Activated CD4-positive, alpha-beta T cell treated with anti-CD3 and anti-CD28 coated beads for 48 hours (primary cell): ENCODE measurements at regions not wholly inside any gene's neighbourhood (a gene's known extent, or its start where the extent isn't known, plus 50 kb on each side); places are given as distances from the start of the nearest gene placed in this dataset.
"Not testable (repeated sequence)": the region's sequence is repeated elsewhere in the genome, so short reads cannot be mapped to it uniquely, and the experiment has no call there.

Experiments used
- DNase-seq: peaks from one replicate; pipeline ENCODE4 v3.0.0-alpha.2; 2020

DNA sequence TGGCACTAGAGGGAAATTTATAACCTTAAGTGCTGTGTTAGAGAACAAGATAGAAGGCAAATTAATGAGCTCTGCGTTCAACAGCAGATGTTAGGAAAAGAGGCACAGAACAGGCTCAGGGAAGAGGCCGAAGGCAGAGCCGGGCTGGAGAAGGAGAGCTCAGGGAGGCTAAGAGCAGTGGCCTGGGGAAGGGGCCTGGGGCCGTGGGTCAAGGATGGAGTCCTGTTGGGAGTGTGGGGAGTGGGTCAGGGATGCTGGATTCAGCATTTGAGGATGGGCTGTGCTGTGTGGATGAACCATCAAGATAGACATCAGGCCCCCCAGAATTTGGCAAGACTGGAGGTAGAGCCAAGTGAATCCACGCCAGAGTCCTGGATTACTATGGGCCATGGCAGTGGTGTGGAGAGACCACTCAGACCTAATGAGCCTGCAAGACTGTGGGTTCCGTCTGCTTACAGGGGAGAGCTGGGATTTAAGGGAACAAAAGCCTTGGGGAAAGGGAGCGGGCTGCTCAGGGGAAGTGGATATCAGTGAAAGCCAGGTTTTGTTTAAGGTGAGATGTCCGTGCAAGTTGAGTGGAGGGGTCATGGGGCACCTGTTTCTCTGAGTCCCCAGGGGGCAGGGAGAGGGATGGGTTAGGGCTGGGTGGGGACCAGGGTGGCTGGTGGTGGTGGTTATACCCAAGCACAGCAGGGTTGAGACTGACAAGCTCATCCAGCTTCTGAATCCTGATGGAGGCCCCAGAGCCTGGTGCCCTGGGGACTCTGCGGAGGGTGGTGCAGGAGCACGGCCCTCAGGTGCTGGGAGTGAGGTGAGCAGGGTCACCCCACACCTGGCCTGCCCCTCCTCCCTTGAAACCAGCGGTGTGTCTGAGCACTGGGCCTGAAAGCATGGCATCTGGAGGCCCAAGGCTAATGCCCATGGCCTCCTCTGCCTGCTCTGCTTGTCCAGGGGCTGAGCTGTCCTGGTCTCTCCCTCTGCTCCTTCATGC is 101.7 kb downstream of the BMS1 start:
- DNase-seq: no peak

DNA sequence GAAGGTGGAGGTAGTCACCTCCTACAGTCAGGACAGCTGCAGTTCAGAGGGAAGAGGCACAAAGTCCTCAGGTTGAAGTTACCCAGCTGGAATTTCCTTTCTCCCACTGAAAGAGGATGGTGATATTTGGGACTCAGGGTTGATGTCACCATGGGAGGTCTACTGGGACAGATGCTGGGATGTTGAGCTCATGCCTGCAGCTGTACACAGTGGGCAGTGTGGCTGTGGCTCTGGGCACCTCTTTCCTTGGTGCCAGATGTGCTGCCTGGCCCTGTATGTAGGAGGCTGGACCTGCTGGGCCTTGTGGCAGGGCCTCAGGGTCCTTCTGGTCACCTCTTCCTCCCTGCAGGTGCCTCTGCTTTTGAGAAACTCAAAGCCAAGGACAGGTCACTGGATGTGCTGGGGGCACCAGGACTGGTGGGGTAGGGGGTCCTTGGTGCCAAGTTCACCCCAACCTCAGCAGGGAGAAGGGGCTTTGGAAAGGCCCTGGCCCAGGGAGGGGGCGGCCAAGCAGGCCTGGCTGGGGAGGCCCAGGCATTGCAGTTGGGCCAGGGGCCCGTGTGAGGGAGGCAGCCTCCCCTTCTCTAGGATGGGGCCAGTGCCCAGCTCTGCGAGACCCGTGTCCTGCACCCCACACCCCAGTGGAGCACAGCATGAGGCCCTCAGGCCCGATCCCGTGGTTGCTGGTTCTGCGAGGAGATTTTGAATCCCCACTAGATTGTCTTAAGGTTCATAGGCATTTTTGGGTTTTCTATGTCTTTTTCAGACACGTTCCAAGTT is 103.1 kb downstream of the BMS1 start:
- no peak for DNase-seq

DNA sequence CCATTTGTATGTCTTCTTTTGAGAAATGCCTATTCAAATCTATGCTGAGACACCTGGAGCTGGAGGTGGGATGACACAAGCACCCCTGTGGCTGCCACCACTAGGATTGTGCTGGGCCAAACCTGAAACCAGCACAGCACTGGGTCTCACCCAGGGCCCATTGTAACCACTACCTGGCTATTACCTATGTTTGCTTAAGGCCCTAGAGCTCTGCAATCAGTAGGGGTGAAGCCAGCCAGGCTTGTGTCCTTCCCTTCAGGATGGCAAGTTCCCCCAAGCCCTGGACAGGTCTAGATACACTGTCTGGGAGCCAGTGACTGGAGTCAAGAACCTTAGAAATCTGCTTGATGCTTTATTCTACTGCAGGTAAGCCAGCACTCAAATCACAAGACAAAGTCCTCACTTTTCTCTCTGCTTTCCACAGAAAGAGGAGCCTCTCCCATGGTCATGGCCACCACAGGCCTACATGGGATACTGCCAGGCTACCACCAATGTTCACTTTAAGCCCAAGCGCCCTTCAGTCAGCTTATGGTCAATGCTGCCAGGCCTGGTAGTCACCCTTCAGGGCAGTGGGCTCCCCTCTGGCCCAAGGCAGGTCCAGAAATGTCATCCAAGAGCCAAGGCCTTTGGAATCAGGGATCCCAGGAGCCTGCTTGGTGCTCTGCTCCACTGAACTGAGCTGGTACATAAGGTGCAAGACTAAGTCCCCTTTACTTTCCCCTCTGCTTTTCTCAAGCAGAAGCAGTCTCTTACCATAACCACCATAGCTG is 105.3 kb downstream of the BMS1 start:
- DNase-seq: no peak

DNA sequence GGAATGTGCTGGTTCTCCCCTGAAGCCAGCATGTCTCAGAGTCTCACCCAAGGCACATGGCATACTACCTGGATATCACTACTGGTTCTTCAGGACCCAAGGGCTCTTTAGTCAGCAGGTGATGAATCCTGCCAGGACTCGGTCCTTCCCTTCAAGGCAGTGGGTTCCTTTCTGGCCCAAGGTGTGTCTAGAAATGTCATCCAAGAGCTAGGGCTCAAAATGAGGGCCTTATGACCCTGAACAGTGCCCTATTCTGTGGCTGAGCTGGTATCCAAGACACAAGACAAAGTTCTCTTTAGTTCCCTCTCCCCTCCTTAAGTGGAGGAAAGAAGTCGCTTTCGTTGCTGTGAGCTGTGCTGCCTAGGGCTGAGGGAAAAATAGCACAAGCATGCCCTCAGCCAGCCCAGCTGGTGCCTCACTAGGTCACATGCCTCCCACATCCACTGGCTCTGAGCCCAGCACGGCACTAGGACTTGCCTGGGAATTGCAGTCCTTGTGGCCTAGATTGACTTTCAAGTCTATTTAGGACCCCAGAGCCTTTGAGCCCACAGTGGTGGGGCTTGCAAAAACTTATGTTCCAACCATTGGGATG is 106.0 kb downstream of the BMS1 start:
- DNase-seq: no peak

DNA sequence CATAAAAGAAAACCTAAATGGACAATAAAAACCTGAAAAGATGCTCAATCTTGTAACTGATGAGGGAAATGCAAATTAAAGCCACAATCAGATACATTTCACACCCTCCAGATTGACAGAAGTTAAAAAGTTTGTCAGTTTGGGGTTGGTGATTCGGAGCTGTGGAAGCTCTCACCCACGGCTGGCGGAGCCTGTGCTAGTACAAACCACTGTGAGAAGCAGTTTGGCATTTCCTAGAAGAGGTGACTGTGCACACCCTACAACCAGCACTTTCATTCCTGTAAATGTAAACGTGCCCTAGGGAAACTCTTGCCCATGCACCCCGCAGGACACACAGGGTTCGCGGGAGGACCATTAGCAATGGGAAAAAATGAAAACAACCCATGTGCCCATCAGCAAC is 114.1 kb downstream of the BMS1 start:
- DNase-seq: no peak

DNA sequence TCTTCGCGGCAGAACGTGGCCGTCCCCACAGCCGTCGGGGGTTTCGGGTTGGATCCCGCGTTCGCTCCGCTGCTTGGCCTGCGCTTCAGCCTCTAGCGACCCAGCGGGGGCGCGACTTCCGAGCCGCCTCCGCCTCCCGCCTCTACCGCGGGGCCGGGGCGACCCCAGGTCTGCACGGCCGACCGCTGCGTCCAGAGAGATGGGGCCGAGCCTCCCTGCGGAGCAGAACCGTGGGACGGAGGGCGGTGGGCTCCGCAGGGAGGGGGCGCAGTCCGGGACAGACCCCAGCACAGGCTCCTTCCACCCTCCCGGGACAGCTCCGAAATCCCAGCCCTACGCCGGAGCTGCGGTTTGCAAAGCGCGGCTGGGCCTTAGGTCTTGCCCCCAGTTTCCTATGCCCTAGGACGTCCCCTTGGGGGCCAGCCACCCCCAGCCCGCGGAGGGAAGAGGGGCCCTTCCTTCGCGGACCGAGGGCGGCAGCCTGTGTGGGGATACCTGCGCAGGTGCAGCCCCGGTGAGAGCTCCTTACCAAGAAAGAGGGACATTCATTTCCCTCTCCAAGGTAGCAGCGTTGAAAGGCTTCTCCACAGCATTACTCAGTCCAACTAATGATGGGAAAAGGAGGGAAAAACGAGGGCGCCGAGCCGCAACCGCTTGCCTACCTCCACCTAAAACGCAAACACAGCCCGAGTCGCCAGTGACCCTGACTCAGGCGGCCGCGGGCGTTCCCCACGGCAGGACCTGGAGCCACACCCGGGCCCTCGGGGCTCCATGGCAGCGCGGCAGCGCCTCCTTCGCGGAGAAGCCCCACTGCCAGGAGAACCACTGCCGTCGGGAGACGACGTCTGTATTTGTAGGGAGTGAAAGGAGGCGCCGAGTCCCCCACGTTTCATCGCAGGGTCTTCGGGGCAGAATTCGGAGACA is 115.7 kb downstream of the BMS1 start:
- DNase-seq: no peak

DNA sequence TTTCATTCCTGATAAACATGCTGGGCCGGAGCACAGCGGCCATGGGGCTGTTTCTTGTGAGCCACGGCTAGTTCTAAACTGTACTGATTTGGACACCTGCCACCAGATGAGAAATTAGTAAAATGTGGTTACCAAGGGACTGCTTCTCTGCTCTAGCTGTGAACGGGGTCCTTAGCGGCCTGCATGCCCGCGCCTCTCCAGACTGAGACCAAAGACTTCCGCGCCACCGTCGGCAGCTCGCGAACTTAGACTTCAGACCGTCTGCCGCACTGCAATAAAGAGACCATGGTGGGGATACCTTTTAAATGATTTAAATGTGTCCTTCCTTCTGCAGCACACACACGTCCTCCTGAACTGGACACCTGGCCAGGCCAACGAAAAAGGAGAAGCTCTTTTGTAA is 116.4 kb downstream of the BMS1 start:
- no peak for DNase-seq

DNA sequence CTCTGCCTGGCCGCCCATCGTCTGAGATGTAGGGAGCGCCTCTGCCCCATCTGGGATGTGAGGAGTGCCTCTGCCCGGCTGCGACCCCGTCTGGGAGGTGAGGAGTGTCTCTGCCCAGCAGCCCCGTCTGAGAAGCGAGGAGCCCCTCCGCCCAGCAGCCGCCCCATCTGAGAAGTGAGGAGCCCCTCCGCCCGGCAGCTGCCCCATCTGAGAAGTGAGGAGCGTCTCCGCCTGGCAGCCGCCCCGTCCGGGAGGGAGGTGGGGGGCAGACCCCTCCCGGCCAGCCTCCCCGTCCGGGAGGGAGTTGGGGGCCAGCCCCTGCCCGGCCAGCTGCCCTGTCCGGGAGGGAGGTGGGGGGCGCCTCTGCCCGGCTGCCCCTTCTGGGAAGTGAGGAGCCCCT is 117.8 kb downstream of the BMS1 start:
- not testable (repeated sequence) for DNase-seq

DNA sequence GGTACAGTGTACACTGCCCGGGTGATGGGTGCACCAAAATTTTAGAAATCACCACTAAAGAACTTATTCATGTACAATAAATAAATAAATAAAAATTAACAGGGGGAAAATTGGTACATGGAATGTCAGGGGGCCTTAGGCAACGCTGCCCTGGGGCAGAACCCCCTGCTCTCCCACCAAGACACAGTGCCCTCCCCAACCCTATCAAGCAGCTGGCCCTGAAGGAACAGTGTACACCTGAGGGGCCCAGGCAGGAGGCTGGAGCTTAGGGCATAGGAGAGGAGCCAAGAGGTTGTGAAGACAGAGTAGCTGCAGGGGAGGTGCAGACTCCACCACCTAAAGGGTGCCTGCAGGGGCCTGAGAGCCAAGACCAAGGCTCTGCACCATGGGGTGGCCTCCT is 128.8 kb downstream of the BMS1 start:
- DNase-seq: no peak

DNA sequence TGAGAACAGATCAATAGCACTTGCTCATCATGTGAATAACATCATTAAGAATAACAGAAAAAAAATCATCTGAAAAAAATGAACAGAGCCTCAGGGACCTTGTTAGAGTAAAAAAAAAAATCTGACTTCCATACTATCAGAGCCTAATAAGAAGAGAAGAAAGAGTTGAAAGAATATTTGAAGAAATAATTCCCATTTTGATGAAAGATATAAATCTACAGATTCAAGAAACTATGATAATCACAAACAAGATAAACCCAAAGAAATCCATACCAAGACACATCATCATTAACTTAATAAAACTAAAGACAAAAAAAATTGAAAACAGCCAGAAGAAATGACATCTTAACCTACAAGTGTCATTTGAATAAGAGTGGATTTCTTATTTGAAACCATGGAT is 134.4 kb downstream of the BMS1 start:
- DNase-seq: no peak

DNA sequence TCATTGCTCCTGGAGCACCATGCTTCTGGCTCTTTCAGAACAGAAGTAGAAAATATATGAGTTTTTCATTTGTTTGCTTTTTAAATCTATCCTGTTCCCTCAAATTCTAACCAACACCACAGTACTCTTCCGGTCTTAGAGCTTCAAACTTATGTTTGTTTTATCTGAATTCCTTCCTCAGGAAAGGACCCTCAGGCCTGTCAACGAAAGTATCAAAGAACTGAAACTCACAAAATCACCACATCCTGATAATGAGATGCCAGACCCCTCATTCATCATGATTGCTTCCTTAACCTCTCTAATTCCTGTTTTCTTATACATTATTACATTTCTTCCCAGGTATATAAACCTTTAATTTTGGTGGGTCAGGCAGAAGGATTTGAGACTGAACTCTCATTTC is 135.2 kb downstream of the BMS1 start:
- DNase-seq: no peak

DNA sequence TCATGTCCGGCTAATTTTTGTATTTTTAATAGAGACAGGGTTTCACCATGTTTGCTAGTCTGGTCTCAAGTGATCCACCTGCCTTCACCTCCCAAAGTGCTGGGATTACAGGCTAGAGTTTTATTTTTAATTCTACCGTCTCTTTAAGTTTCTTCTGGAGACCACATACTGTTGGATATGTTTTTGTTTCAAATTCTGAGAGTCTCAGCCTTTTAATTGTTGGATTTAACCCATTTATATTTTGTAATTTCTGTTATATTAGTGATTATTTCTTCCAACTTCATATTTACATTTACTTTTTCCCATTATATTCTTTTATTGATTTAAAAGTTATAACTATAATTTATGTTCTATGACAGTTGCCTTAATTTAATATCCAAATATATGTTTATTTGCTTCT is 139.4 kb downstream of the BMS1 start:
- no peak for DNase-seq

DNA sequence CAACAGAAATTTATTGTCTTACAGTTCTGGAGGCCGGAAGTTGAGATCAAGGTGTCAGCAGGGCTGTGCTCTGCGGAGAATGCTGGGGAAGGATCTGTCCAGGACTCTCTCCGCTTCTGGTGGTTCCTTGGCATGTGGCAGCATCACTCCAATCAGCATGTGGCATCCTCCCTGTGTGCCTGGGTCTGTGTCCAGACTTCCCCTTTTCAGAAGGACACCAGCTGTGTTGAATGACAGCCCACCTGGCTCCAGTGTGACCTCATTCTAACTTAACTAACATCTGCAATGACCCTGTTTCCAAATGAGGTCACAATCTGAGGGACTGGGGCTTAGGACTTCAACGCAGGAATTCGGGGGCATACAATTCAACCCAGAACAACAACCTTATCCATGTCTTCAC is 141.9 kb downstream of the BMS1 start:
- DNase-seq: no peak

DNA sequence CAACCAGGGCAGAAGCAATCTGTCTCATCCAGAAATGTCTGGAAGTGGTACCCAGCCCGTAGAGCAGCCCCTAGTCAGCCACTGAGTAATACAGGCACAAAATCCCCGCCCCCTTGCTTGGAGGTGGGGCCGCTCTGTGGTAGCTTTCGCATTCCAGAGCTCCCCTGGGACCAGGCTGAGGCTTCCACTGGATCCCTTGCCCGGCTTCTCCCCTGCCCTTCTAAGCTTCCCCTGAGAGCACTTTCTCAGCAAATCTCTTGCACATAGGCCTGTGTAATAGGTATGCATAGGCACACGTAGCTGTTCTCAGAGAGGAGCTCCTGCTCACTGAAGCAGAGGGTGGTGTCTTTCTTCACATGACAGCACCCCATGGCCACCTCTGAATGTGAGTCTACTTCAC is 144.2 kb downstream of the BMS1 start:
- no peak for DNase-seq

DNA sequence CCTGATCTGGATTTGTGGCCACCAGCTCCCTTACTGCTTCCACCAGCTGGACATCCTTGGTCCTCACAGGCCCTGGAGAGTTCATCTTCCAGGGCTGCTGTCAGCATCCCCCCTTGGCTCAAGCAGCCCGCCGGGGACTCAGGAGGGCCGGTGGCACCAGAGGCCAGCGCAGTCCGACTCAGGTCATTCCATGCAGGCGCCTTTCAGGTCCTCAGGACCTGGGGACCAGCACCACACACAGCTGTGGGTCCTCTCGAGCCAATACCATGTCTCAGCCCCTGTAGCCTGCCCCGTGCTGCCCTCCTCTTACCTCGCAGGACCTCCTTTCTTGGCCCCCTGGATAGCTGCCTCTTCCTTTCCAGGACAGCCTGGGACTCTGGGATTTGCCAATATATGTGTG is 145.5 kb downstream of the BMS1 start:
- no peak for DNase-seq

DNA sequence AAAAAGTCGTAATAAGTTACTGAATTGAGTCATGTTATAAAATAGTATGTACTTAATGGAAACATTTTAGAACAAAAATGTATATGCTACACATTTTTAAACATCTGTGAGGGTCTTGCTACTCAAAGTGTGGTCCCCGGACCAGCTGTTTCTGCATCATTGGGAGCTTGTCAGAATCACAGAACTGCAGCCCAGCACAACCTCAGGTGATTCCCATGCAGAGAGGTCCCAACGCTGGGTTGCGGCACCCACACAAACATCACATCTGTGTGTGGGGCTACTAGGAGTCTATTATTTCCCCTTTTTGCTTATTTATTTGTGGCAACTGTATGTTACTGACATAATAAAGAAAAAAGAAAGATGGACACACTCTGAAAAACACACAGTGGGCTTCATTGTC is 146.6 kb downstream of the BMS1 start:
- DNase-seq: no peak

DNA sequence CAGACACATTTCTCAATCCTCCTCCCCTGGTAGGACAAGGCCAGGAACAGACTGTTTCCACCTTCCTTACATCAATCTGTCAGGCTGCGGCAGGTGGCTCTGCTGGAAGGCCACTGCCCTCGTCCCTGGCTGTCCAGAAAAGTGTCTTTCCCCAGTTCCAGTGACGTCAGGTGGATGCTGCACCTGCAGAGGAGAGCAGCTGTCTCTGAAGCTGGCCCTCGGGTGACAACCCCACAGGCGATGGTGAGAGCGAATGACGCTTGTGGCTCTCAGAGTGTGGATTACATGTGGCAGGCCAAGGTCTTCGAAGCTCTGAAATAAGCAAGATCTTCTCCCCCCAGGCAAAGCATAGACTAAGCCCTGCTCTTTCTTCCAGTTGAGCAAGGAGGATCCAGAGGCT is 146.9 kb upstream of the RET start:
- no peak for DNase-seq

DNA sequence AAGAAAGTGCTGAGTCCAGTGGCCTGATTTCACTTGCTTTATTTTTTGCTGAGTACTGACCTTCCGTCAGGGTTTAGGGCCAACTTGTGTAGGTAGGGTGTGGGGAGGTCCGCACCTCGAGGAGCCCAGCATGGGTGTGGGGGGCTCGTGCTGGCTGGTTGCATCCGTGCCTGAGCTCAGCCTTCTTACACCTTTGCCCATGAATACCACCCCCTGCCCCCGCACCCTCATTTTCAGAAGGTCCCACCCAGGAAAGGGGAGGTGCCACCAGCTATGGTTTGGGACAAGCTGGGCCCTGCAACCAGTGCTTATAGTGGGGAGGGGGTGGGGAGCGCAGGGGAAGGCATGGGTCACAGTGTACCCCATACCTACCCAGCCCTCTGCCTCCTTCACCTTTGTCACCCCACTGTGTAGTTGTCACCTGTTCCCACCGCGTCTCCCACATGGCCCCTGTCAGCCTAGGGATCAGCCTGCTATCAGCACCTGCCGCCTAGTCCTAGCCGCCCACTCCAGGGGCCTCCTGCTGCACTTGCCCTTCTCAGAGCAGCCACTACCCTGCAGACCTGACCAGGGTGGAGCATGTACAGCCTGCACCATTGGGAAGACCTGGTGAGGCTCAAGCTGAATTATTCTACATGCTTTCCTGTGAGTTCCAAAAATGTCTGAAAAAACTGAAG is 146.2 kb upstream of the RET start:
- DNase-seq: no peak

DNA sequence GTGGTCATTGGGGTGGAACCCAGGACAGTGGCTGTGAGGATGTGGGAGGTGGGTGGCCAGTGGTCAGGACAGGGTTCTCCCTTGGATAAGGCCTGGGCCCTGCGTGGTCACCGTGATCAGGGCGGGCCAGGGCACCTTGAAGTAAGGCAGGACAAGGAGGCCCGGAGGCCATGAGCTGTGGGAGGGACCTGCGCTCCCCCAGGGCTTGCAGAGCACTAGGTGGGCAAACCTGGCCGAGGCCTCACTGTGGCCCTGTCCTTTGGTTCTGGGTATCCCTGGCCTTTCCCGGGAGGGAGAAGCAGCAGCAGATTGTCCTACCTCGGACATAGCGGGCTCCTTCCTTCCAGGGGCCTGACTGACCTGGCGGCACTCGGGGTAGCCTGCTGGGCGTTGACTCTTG is 144.8 kb upstream of the RET start:
- DNase-seq: no peak

DNA sequence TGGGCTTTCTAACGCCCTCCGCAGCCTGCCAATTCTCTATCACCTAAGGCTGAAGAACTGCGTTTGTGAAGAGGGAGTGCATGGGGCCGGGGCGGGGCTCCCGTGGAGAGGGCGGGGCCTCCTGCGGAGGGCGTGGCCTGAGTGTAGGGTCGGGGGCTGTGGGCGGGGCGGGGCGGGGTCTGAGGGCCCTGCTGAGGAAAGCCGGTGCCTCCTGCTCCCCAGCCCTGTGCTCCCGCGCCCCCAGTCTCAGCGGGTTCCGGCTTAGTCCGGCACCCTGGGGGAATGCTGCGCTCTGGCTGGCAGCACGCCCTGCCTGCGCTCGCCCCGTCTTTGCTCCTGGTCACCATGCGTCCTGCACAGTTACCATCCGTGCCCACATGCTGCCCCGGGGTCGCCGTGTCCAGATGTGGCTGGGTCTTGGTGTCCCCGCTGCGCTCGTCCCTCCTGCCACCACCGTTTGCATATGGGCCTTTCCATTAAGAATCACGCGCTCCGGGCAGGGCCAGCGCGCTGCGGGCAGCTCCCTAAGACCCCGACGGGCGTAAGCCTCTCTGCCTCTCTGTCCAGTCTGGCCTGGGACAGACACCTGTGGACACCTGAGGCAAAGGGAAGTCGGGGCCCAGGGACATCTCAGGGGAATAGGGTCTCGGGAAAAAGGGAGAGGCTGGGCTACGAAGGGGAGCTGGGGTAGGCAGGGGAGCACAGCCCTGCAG is 144.0 kb upstream of the RET start:
- DNase-seq: peak; percentile 72
